ENCODE measurements at regions not wholly inside any gene's neighbourhood (a gene's known extent, or its start where the extent isn't known, plus 50 kb on each side); places are given as distances from the start of the nearest gene placed in this dataset.

DNA sequence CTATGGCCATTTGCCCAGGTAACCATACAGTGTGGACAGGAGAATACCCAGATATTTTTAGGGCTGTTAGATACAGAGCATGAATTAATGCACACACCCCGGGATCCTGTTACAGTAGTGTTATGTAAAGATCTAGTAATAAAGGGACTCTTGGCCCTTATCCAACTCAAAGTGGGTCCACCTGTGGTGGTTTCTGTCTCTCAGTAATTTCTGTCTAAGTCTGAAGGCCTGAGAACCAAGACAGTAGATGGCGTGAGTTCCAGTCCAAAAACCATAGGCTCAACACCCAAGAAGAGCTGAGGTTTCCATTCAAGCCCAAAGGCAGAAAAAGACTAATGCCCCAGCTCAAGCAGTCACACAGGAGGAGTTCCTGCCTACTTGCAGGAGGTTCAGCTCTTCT lies 277.7 kb downstream of the ZEB1 start:
- no peak overlapping the region for H3K27ac ChIP-seq
- intact Hi-C loops (cut with DNase I) = no loop called here
- WGBS, 3 donors = 91 to 100% (median 98%) methylated on average over 2 of the region's 2 CpGs
- TF ChIP-seq, protein P1, sequence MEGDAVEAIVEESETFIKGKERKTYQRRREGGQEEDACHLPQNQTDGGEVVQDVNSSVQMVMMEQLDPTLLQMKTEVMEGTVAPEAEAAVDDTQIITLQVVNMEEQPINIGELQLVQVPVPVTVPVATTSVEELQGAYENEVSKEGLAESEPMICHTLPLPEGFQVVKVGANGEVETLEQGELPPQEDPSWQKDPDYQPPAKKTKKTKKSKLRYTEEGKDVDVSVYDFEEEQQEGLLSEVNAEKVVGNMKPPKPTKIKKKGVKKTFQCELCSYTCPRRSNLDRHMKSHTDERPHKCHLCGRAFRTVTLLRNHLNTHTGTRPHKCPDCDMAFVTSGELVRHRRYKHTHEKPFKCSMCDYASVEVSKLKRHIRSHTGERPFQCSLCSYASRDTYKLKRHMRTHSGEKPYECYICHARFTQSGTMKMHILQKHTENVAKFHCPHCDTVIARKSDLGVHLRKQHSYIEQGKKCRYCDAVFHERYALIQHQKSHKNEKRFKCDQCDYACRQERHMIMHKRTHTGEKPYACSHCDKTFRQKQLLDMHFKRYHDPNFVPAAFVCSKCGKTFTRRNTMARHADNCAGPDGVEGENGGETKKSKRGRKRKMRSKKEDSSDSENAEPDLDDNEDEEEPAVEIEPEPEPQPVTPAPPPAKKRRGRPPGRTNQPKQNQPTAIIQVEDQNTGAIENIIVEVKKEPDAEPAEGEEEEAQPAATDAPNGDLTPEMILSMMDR (IDR thresholded peaks at IDR 0.05) = no peak
- peaks cover 15% of the 10 kb centered on the region for H3K4me1 ChIP-seq
- no peak for DNase-seq
- H3K36me3 ChIP-seq (ENCODE audit: insufficient read depth in 1 of 2, low read depth in 1 of 2) = no peaks in the 10 kb centered on the region
- ATAC-seq = no peak
- H3K27me3 ChIP-seq (ENCODE audit: insufficient read depth in 3 of 3, low read length in 2 of 3) = no peaks in the 10 kb centered on the region
- H3K9me3 ChIP-seq = peaks cover 2% of the 10 kb centered on the region
- H3K4me3 ChIP-seq = no peak overlapping the region

DNA sequence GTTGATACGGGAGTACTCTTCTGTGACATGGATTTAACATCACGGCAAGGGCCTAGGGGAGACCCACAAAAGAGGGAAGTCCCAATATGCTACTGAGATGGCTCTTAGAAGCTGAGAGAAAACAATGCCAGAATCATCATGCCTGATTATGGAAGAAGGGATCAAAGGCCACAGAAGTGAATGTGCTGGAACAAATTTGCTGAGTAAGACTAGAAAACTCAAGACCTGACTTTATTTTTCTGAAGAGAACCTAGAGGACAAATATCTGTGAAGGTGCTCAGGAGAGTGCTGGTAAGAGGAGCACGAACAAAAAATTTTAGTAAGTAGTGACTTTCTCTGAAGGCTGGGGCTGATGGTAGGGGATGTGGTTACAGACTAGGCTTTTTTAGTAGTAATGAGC lies 277.0 kb downstream of the ZEB1 start:
- TF ChIP-seq, protein P1 (IDR thresholded peaks at IDR 0.05) = no peak
- ATAC-seq = no peak
- WGBS, 3 donors = 38 to 78% (median 62%) methylated on average over 3 of the region's 3 CpGs

DNA sequence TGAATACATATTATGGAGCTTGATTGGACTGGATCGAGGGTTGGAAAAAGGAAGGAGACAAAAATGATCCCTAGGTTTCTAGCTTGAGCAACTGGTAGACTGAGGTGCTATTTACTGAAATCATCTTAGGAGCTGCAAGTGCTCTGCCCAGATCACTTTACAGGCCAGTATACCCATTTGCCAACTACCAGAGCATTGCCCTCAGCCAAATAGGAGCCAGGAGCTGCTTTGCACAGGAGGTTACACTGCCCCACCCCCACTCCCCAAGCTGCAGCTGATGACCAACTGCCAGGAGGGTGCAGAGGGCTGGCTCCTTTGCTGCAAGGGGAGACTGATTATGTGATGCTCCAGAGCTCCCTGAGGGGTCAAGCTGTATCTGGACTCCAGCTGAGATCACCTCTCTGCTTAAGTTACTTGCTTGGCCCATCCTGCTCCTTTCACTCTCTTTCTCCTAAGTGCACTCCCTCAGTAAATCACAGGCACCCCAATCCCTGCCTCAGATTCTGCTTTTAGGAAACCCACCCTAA lies 275.4 kb downstream of the ZEB1 start:
- H3K27ac ChIP-seq = peak overlapping the region; percentile 41
- TF ChIP-seq, protein P1 (IDR thresholded peaks at IDR 0.05) = no peak
- H3K9me3 ChIP-seq = peaks cover 11% of the 10 kb centered on the region
- H3K36me3 ChIP-seq (ENCODE audit: insufficient read depth in 1 of 2, low read depth in 1 of 2) = no peaks in the 10 kb centered on the region
- intact Hi-C loops (cut with DNase I) = no loop called here
- DNase-seq (no peak), ATAC-seq (peak in 3 of 4 donors; percentile 81 to 91 (median 90))
- H3K27me3 ChIP-seq (ENCODE audit: insufficient read depth in 3 of 3, low read length in 2 of 3) = no peaks in the 10 kb centered on the region
- H3K4me3 ChIP-seq = no peak overlapping the region
- H3K4me1 ChIP-seq = peaks cover 15% of the 10 kb centered on the region
- WGBS, 3 donors = 33 to 52% (median 43%) methylated on average over 1 of the region's 1 CpG

More for the DNA sequence above, 277.0 kb downstream of the ZEB1 start:
- Histone ChIP-seq H3K9me3 (peaks cover 10% of the 10 kb centered on the region), H3K27me3 (ENCODE audit: insufficient read depth in 3 of 3, low read length in 2 of 3) (no peaks in the 10 kb centered on the region), H3K27ac (no peak overlapping the region), H3K4me3 (no peak overlapping the region), H3K36me3 (ENCODE audit: insufficient read depth in 1 of 2, low read depth in 1 of 2) (no peaks in the 10 kb centered on the region), H3K4me1 (peaks cover 15% of the 10 kb centered on the region)
- intact Hi-C loops (cut with DNase I) = no loop called here
- DNase-seq = no peak

DNA sequence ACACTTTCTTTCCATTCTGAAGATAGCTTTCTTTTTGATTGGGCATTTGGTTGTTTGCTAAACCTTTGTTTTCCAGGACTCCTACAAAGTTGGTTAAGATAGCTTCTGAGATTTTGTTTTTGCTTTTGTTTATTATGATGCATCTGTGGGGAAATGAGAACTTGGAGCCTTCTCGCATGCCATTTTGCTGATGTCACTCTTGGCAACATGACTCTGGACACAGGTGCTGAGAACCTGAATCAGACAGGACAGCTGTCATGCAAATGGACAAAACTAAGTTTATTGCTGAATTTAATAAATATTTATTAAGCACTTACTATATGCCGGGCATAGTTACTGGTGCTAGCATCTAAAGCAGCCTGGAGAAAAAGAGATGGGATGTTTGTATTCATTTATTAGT lies 274.1 kb downstream of the ZEB1 start:
- Histone ChIP-seq H3K4me1 (peaks cover 15% of the 10 kb centered on the region), H3K4me3 (no peak overlapping the region), H3K27me3 (ENCODE audit: insufficient read depth in 3 of 3, low read length in 2 of 3) (no peaks in the 10 kb centered on the region), H3K36me3 (ENCODE audit: insufficient read depth in 1 of 2, low read depth in 1 of 2) (no peaks in the 10 kb centered on the region), H3K9me3 (peaks cover 11% of the 10 kb centered on the region), H3K27ac (no peak overlapping the region)
- TF ChIP-seq, protein P1 (IDR thresholded peaks at IDR 0.05) = no peak
- WGBS, 3 donors = 52 to 54% (median 53%) methylated on average over 2 of the region's 2 CpGs
- DNase-seq = no peak
- intact Hi-C loops (cut with DNase I) = no loop called here
- ATAC-seq = peak in 1 of 4 donors; percentile 51

DNA sequence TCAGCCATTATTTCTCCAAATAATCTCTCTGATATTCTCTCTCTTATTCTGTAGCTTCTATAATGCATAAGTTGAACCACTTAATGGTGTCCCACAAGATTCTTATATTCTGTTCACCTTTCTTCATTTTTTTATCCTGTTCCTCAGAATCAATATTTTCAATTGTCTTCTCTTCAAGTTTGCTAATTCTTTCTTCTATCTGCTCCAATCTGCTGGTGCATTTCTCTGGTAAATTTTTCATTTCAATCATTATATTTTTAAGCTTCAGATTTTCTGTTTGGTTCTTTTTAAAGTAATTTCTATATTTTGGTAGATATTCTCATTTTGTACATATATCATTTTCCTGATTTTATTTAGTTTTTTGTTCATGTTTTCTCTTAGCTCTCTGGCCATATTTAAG lies 272.6 kb downstream of the ZEB1 start:
- ATAC-seq = no peak
- intact Hi-C loops (cut with DNase I) = no loop called here
- Histone ChIP-seq H3K36me3 (ENCODE audit: insufficient read depth in 1 of 2, low read depth in 1 of 2) (no peaks in the 10 kb centered on the region), H3K27ac (no peak overlapping the region), H3K4me1 (peaks cover 15% of the 10 kb centered on the region), H3K27me3 (ENCODE audit: insufficient read depth in 3 of 3, low read length in 2 of 3) (peaks cover 0 to 2% (median 0%) of the 10 kb centered on the region in 3 donors), H3K9me3 (peaks cover 11% of the 10 kb centered on the region), H3K4me3 (no peak overlapping the region)
- TF ChIP-seq, protein P1 (IDR thresholded peaks at IDR 0.05) = no peak
- no peak for DNase-seq

Data from psoas muscle (tissue), 7 donors.